ENCODE measurements at regions not wholly inside any gene's neighbourhood (a gene's known extent, or its start where the extent isn't known, plus 50 kb on each side); places are given as distances from the start of the nearest gene placed in this dataset.

- ATAC-seq (ENCODE audit: low FRiP score), result no peak
- no peak for DNase-seq (ENCODE audit: low spot score)
Measured at GRCh38 chr9:27939186-27939585, 365.9 kb upstream of the C9orf72 start.

GRCh38 chr9:27940535-27940934 lies 367.3 kb upstream of the C9orf72 start:
- TF ChIP-seq CTCF (IDR thresholded peaks at IDR 0.05), result no peak
- no peak for DNase-seq (ENCODE audit: low spot score)
- ATAC-seq (ENCODE audit: low FRiP score), result no peak

More at GRCh38 chr9:27939186-27939585, 365.9 kb upstream of the C9orf72 start:
- no peak for TF ChIP-seq CTCF (IDR thresholded peaks at IDR 0.05)

- ATAC-seq (ENCODE audit: low FRiP score) (no peak), DNase-seq (ENCODE audit: low spot score) (no peak)
- no peak for TF ChIP-seq CTCF (IDR thresholded peaks at IDR 0.05)
Measured at GRCh38 chr9:27943501-27943900, 370.2 kb upstream of the C9orf72 start.

- TF ChIP-seq CTCF (IDR thresholded peaks at IDR 0.05), result no peak
- no peak for ATAC-seq (ENCODE audit: low FRiP score)
- no peak for DNase-seq (ENCODE audit: low spot score)
Measured at GRCh38 chr9:27945386-27945785, 372.1 kb upstream of the C9orf72 start.

GRCh38 chr9:27950382-27950781 lies 377.1 kb upstream of the C9orf72 start:
- no peak for TF ChIP-seq CTCF (IDR thresholded peaks at IDR 0.05)
- no peak for ATAC-seq (ENCODE audit: low FRiP score)
- DNase-seq (ENCODE audit: low spot score), result no peak

GRCh38 chr9:27954858-27955257 lies 381.6 kb upstream of the C9orf72 start:
- no peak for ATAC-seq (ENCODE audit: low FRiP score)

More at GRCh38 chr9:27954858-27955257, 381.6 kb upstream of the C9orf72 start:
- TF ChIP-seq CTCF (IDR thresholded peaks at IDR 0.05), result no peak
- DNase-seq (ENCODE audit: low spot score), result no peak
